22Rv1 (cell line): ENCODE measurements at regions not wholly inside any gene's neighbourhood (a gene's known extent, or its start where the extent isn't known, plus 50 kb on each side); places are given as distances from the start of the nearest gene placed in this dataset.

Source experiments
- ZFX ChIP-seq: fragments of 450-650 bp; IDR thresholded peaks from 2 replicates; pipeline ENCODE4 v1.6.1; 2017; ENCODE audit warnings: antibody characterized with exemption, borderline replicate concordance
- TF ChIP-seq, protein P1 (sequence below): fragments of 450-650 bp; IDR thresholded peaks from 2 replicates; pipeline ENCODE4 v1.5.1; 2017; ENCODE audit warnings: mild to moderate bottlenecking

DNA sequence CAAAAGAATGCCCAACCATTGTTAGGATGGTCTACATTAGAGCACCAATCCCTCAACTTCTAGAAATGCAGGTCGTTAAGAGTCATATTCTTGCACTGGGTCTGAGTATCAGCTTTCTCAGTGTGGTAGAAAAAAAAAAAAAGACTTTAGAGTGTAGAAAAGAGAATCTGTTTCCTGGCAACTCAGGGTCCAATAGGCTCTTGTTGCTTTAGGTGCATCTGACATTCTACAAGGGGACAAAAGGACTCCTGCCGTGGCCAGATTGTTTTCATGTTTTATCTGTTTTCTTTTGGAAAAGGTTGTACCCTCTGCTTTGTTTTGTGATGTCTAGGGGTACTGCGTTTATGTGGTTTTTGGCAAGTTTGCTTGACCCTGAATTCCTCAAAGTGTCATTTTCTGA, 105.4 kb upstream of the KCNK2 start:
- TF ChIP-seq, protein P1, sequence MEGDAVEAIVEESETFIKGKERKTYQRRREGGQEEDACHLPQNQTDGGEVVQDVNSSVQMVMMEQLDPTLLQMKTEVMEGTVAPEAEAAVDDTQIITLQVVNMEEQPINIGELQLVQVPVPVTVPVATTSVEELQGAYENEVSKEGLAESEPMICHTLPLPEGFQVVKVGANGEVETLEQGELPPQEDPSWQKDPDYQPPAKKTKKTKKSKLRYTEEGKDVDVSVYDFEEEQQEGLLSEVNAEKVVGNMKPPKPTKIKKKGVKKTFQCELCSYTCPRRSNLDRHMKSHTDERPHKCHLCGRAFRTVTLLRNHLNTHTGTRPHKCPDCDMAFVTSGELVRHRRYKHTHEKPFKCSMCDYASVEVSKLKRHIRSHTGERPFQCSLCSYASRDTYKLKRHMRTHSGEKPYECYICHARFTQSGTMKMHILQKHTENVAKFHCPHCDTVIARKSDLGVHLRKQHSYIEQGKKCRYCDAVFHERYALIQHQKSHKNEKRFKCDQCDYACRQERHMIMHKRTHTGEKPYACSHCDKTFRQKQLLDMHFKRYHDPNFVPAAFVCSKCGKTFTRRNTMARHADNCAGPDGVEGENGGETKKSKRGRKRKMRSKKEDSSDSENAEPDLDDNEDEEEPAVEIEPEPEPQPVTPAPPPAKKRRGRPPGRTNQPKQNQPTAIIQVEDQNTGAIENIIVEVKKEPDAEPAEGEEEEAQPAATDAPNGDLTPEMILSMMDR = no peak
- no peak for TF ChIP-seq ZFX
